Bronchial epithelial cell (primary cell): ENCODE measurements at regions not wholly inside any gene's neighbourhood (a gene's known extent, or its start where the extent isn't known, plus 50 kb on each side); places are given as distances from the start of the nearest gene placed in this dataset.
"Not testable (repeated sequence)": the region's sequence is repeated elsewhere in the genome, so short reads cannot be mapped to it uniquely, and the experiment has no call there.

ENCODE experiments used
- DNase-seq: peaks from one replicate; pipeline ENCODE4 v3.0.0-alpha.2; 2010; ENCODE audit warnings: low read depth
- FAIRE-seq: peaks from 2 replicates; lab custom pipeline; 2011; peaks lifted over from hg19 to GRCh38; lab: Jason Lieb, UNC
- H3K27me3 ChIP-seq: 2 replicates; pipeline ENCODE4 v1.5.1; 2011; ENCODE audit warnings: low read length; ENCODE audit not compliant: control insufficient read depth, insufficient read depth
- H3K36me3 ChIP-seq: 2 replicates; pipeline ENCODE4 v1.5.1; 2011; ENCODE audit warnings: low read length; ENCODE audit not compliant: control insufficient read depth, insufficient read depth
- H3K4me3 ChIP-seq: 2 replicates; pipeline ENCODE4 v1.5.1; 2011; ENCODE audit warnings: mild to moderate bottlenecking, low read depth, low read length, control low read depth
- CTCF ChIP-seq: IDR thresholded peaks from 2 replicates; pipeline ENCODE4 v1.5.1; 2011; ENCODE audit warnings: mild to moderate bottlenecking, moderate library complexity, low read length, control low read depth, inconsistent platforms; ENCODE audit not compliant: insufficient read depth, severe bottlenecking

- no peak for DNase-seq
- Histone ChIP-seq H3K27me3 (no peaks in the 10 kb centered on the region), H3K4me3 (no peak overlapping the region), H3K36me3 (no peaks in the 10 kb centered on the region)
- FAIRE-seq = no peak
- TF ChIP-seq CTCF = no peak
These were observed 183.9 kb downstream of the MYRFL start for GRCh38 chr12:70008944-70009343.

GRCh38 chr12:70011353-70011752 lies 186.3 kb downstream of the MYRFL start:
- no peaks in the 10 kb centered on the region for H3K27me3 ChIP-seq
- no peak overlapping the region for H3K4me3 ChIP-seq
- DNase-seq (no peak), FAIRE-seq (no peak)
- no peak for TF ChIP-seq CTCF
- no peaks in the 10 kb centered on the region for H3K36me3 ChIP-seq

GRCh38 chr12:70013016-70013415 lies 188.0 kb downstream of the MYRFL start:
- not testable (repeated sequence) for FAIRE-seq, DNase-seq, H3K27me3 ChIP-seq, H3K36me3 ChIP-seq
- peak overlapping the region; percentile 6 for H3K4me3 ChIP-seq

- Histone ChIP-seq H3K36me3 (no peaks in the 10 kb centered on the region), H3K4me3 (no peak overlapping the region), H3K27me3 (no peaks in the 10 kb centered on the region)
- no peak for TF ChIP-seq CTCF
- DNase-seq = no peak
- FAIRE-seq = no peak
These were observed 203.5 kb downstream of the MYRFL start for GRCh38 chr12:70028515-70028914.

- no peak for DNase-seq
- no peak for FAIRE-seq
- H3K36me3 ChIP-seq = no peaks in the 10 kb centered on the region
- H3K4me3 ChIP-seq = no peak overlapping the region
- no peak for TF ChIP-seq CTCF
- H3K27me3 ChIP-seq = no peaks in the 10 kb centered on the region
These were observed 203.9 kb downstream of the MYRFL start for GRCh38 chr12:70028918-70029317.

GRCh38 chr12:70031046-70031445 lies 206.0 kb downstream of the MYRFL start:
- peak; percentile 53 for DNase-seq
- H3K4me3 ChIP-seq = no peak overlapping the region
- no peak for TF ChIP-seq CTCF
- no peaks in the 10 kb centered on the region for H3K27me3 ChIP-seq
- FAIRE-seq = peak; percentile 60
- no peaks in the 10 kb centered on the region for H3K36me3 ChIP-seq
